LoVo (cell line): ENCODE measurements at regions not wholly inside any gene's neighbourhood (a gene's known extent, or its start where the extent isn't known, plus 50 kb on each side); places are given as distances from the start of the nearest gene placed in this dataset.

Experiments
- DNase-seq: peaks from one replicate; pipeline ENCODE4 v3.0.0-alpha.2; 2016; ENCODE audit warnings: low spot score

GRCh38 chr9:91100878-91101450 lies 260.8 kb downstream of the AUH start:
- DNase-seq: no peak

DNA sequence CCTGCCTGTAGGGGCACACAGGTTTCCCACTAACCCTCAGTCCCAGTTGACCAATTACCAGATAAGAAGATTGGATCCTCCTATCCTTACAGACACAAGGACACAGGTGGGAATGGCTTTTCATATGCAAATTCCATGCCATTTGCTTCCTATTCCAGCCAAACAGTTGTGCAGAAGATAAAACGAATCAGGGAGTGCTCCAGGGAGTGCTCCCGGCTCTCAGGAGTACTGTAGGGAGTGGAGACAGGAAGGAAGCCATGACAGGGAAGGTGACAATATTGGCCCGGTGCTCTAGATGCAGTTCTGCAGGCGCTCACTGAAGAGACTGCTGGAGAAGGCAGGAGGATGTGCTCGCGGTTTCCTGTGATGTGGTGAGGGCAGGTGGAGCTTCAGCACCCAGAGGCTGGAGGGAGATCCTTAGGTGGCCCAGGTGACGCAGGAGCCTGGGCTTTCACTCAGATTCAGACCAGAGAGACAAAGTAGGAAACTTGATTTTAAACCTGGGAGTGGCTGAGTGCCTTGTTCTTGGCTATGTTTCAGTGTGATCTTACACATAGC lies 260.0 kb downstream of the AUH start:
- no peak for DNase-seq

GRCh38 chr9:91102269-91102668 lies 259.4 kb downstream of the AUH start:
- no peak for DNase-seq

- no peak for DNase-seq
Observed at GRCh38 chr9:91103931-91104330, 257.8 kb downstream of the AUH start.

GRCh38 chr9:91106415-91107081 lies 255.2 kb downstream of the AUH start:
- no peak for DNase-seq

GRCh38 chr9:91111226-91111625 lies 250.5 kb downstream of the AUH start:
- DNase-seq: no peak

GRCh38 chr9:91111876-91112275 lies 249.8 kb downstream of the AUH start:
- DNase-seq: no peak

- no peak for DNase-seq
Observed at GRCh38 chr9:91113016-91113415, 248.7 kb downstream of the AUH start.

- DNase-seq: no peak
Observed at GRCh38 chr9:91114450-91114849, 247.3 kb downstream of the AUH start.

- DNase-seq: no peak
Observed at GRCh38 chr9:91116211-91116610, 245.5 kb downstream of the AUH start.

DNA sequence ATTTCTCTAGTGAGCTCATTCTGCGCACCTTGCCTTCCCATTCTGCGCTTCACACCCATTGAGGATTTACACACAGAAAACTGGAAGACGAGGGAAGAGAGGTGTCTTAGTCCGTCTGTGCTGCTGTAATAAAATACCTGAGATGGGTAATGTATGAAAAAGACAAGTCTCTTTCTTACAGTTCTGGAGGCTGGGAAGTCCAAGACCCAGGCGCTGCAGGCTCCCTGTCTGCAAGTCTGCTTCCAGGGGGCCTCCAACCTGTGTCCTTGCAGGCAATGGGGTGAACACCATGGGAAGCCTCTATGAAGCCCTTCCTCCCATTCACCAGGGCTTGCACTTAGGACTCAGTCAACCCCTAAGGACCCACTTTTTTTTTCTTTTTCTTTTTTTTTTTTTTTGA lies 245.0 kb downstream of the AUH start:
- DNase-seq: no peak

GRCh38 chr9:91117474-91117891 lies 244.2 kb downstream of the AUH start:
- DNase-seq: no peak

GRCh38 chr9:91117959-91118703 lies 243.6 kb downstream of the AUH start:
- peak; percentile 48 for DNase-seq

DNA sequence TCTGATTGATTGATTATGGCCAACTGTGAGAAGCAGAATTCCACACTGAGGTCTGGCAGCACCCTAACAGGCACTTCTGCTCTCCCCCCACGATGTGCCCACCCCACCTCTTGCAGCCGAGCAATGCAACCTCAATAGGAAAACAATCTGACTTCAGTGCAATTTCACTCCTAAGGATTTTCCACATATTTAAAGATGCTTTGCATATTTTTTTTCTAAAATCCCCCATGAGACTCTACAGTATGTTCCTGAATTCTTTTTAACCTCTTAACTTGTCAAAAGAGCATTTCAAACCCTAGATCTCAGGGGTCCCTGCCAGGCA lies 243.1 kb downstream of the AUH start:
- DNase-seq: no peak

DNA sequence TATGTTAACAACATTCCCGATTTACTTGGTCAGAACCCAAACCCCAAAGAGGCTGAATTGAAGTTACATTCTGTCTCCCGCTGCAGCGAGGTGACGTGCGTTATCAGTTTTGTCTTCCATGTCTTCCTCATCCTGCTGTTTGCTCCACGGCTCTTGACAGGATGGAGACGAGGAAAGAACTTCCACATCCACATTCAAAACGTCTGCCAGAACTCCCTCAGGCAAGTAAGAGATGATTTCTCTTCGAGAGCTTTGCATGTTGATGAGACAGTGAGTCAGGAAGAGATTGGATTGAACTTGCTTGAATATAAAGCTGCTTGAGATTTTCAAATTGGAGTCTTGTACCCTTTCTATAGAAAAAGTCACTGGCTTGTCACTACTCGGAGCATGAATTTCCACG lies 242.6 kb downstream of the AUH start:
- DNase-seq: no peak

DNA sequence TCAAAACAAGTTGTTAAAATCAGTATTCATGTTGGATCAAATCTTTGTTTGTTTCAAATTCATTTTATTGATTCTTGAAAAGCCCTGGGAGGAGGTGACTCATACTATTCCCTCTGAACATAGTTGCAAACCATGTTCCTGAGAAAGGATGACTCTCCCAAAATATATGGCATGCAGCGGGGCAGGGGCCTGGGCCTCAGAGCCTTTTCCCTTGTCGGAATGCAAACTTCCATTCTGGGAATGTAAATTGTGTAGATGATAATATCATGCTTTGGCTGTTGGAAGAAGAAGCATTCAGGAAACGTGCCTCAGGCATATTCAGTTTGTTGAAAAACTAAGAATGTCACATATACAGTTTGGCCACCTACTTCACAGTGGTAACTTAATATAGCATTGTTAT lies 242.0 kb downstream of the AUH start:
- DNase-seq: no peak

GRCh38 chr9:91120200-91120599 lies 241.5 kb downstream of the AUH start:
- no peak for DNase-seq

DNA sequence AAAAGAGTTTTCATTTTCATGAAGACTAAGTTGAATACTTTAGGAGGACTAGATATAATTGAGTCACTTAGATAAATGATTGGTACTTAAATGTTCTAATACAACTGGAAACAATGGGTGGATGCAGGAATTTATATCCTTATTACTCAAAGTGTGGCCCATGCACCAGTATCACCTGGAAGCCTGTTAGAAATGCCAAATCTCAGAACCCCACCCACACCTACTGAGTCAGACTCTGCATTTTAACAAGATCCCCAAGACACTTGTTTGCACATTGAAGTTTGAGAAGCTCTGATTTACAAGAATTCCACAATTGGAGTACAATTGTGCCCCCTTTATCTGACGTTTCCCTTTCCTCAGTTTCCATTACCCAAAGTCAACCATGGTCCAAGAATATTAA lies 239.0 kb downstream of the AUH start:
- no peak for DNase-seq

GRCh38 chr9:91126761-91127445 lies 234.8 kb downstream of the AUH start:
- DNase-seq: no peak

DNA sequence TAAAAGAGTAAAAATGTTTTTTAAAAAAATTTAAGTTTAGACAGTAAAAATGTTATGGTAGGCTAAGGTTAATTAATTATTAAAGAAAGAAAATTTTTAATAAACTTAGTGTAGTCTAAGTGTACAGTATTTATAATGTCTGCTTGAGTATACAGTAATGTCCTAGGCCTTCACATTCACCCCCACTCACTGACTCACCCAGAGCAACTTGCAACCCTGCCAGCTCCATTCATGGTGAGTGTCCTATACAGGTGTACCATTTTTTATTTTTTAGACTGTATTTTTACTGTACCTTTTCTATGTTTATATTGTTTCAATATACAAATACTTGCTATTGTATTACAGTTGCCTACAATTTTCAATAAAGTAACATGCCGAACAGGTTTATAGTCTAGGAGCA lies 234.1 kb downstream of the AUH start:
- DNase-seq: no peak

DNA sequence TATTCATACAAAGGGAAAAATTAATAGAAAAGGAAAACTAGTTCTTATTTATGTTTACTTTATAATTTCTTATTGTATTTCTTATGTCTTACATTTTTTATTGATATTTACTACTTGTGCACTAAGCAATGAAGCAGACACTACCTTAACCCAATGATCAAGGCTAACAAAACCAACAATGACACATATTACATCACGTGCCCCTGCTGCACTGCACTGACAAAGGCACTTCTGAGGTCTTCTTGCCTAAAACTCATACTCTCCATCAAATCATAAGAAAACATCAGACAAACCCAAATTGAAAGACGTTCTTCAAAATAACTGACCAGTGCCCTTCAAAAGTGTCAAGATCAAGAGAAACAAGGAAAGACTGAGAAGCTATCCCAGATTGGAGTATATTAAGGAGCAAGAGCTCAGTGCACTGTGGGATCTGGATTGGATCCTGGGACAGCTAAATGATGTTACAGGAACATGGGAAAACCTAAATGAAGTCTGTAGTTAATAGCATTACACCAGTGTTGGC lies 230.9 kb downstream of the AUH start:
- DNase-seq: no peak

DNA sequence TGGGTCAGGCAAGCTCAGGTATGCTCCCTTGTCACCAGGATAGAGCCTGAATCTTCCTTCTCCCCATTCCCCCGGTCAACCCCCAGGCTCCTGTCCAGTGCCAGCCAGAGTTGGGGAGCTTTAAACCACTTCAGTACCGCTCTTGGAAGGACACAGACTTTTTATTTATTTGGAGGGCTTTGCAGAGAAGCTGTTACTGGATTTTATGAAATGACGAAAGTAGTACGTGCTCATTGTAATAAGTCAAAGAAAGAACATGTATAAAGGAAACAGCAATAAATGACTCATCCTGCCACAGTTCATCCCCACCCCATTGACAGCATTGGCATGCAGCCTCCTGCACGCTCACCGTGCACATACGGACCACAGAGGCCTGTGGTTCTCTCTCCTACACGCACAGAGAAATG lies 230.3 kb downstream of the AUH start:
- DNase-seq: peak; percentile 83
